ENCODE measurements at regions not wholly inside any gene's neighbourhood (a gene's known extent, or its start where the extent isn't known, plus 50 kb on each side); places are given as distances from the start of the nearest gene placed in this dataset.

DNA sequence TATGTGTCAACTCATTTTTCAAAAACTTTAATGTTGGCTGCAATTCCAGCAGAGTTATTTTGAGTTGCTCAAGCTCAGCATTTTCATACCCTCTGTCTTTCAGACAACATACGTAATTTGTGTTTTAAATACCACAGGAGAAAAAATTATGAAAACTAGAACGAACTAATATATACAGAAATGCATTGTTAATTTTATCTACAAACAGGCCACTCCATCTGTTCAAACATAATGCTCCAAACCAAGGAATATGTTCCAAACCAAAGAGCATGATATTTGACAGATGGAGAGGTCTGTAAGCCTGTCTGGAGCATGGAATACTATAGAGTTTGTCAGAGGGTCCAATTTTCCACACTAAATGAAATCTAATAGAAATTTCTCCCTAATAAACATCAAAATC is 536.2 kb upstream of the FSIP2 start:
- ATAC-seq (no peak), DNase-seq (ENCODE audit: low read depth in 1 of 2, low spot score in 1 of 2) (no peak), FAIRE-seq (no peak)
- no peaks in the 10 kb centered on the region for H3K9me3 ChIP-seq
- no peak overlapping the region for H3K4me3 ChIP-seq
- H3K4me2 ChIP-seq, result no peak overlapping the region
- ChIA-PET CTCF (no interaction called here), POLR2A (no interaction called here)
- 25% methylated on average over 2 of the region's 2 CpGs for WGBS (ENCODE audit: missing lambda C conversion rate)
- TF ChIP-seq CBX2 (IDR thresholded peaks at IDR 0.05; ENCODE audit: borderline replicate concordance, low read depth) (no peak), CEBPB (IDR thresholded peaks at IDR 0.05) (no peak), ZFP36 (IDR thresholded peaks at IDR 0.05; ENCODE audit: borderline replicate concordance, partially characterized antibody) (no peak), POLR2AphosphoS2 (conservative IDR thresholded peaks at IDR 0.05; ENCODE audit: low read length) (no peak), HOXA7 (CRISPR knock-in tag; IDR thresholded peaks at IDR 0.05) (no peak), HEYL (CRISPR knock-in tag; IDR thresholded peaks at IDR 0.05) (no peak), CHD4 (IDR thresholded peaks at IDR 0.05; ENCODE audit: borderline replicate concordance) (no peak), NFE2L2 (conservative IDR thresholded peaks at IDR 0.05; ENCODE audit: low read length) (no peak), ZC3H11A (IDR thresholded peaks at IDR 0.05) (no peak), FOXS1 (CRISPR knock-in tag; IDR thresholded peaks at IDR 0.05) (no peak), RNF2 (IDR thresholded peaks at IDR 0.05; ENCODE audit: borderline replicate concordance, low read depth) (no peak), MAZ (IDR thresholded peaks at IDR 0.05; ENCODE audit: borderline replicate concordance, low read depth, low read length) (no peak), NPAS2 (CRISPR knock-in tag; IDR thresholded peaks at IDR 0.05; ENCODE audit: borderline replicate concordance) (no peak), JUN (IDR thresholded peaks at IDR 0.05) (no peak)
- TF ChIP-seq, protein P1, sequence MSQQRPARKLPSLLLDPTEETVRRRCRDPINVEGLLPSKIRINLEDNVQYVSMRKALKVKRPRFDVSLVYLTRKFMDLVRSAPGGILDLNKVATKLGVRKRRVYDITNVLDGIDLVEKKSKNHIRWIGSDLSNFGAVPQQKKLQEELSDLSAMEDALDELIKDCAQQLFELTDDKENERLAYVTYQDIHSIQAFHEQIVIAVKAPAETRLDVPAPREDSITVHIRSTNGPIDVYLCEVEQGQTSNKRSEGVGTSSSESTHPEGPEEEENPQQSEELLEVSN (IDR thresholded peaks at IDR 0.05; ENCODE audit: borderline replicate concordance, low read depth), result no peak
- TF ChIP-seq, protein P2, sequence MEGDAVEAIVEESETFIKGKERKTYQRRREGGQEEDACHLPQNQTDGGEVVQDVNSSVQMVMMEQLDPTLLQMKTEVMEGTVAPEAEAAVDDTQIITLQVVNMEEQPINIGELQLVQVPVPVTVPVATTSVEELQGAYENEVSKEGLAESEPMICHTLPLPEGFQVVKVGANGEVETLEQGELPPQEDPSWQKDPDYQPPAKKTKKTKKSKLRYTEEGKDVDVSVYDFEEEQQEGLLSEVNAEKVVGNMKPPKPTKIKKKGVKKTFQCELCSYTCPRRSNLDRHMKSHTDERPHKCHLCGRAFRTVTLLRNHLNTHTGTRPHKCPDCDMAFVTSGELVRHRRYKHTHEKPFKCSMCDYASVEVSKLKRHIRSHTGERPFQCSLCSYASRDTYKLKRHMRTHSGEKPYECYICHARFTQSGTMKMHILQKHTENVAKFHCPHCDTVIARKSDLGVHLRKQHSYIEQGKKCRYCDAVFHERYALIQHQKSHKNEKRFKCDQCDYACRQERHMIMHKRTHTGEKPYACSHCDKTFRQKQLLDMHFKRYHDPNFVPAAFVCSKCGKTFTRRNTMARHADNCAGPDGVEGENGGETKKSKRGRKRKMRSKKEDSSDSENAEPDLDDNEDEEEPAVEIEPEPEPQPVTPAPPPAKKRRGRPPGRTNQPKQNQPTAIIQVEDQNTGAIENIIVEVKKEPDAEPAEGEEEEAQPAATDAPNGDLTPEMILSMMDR (IDR thresholded peaks at IDR 0.05), result no peak
- TF ChIP-seq, protein P3, sequence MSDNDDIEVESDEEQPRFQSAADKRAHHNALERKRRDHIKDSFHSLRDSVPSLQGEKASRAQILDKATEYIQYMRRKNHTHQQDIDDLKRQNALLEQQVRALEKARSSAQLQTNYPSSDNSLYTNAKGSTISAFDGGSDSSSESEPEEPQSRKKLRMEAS (IDR thresholded peaks at IDR 0.05), result no peak
- H3K27ac ChIP-seq, result no peak overlapping the region
- no peaks in the 10 kb centered on the region for H3K4me1 ChIP-seq

DNA sequence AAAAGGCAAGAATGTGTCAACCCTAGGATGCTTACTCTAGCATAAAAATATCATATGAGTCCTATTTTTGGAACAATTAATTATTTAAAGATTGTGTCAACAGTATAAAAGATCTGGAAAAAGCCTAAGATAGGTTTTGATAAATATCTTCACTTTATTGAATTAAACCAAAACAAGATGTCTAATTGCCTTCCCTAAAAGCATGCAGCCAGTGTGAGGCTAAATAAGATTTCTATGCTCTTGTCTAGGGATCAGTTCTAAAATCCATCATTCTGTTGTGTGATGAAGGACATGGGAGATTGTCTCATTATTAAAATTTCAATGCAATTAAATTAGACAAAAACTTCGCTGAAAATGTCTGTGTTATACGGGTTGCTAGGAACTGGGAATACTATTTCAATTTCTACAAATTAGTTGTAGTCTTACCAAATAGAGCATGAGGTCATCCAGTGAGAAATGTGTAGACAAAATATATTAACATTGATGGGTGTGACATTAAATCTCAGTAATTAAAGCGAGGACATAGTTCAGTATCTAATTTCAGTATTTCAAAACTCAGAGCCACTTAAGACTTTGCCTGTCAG is 535.6 kb upstream of the FSIP2 start:
- Histone ChIP-seq H3K9me3 (no peaks in the 10 kb centered on the region), H3K4me2 (no peak overlapping the region), H3K4me3 (no peak overlapping the region), H3K27ac (no peak overlapping the region), H3K4me1 (no peaks in the 10 kb centered on the region)
- ChIA-PET POLR2A (no interaction called here), CTCF (interaction anchor here (1.0 kb wide), 1 partner anchor 9 kb away, joined by 4 read pairs; no protein-coding TSS in a partner anchor)
- no peak for TF ChIP-seq HDAC2 (IDR thresholded peaks at IDR 0.05)
- TF ChIP-seq, protein P2 (IDR thresholded peaks at IDR 0.05), result no peak
- TF ChIP-seq ZC3H11A (IDR thresholded peaks at IDR 0.05), result no peak
- no peak for TF ChIP-seq KDM1A (IDR thresholded peaks at IDR 0.05; ENCODE audit: low read depth)
- no peak for TF ChIP-seq POLR2AphosphoS2 (conservative IDR thresholded peaks at IDR 0.05; ENCODE audit: low read length)
- no peak for TF ChIP-seq HEYL (CRISPR knock-in tag; IDR thresholded peaks at IDR 0.05)
- TF ChIP-seq FOSB (CRISPR knock-in tag; IDR thresholded peaks at IDR 0.05), result no peak
- no peak for TF ChIP-seq HOXA7 (CRISPR knock-in tag; IDR thresholded peaks at IDR 0.05)
- ATAC-seq (no peak), FAIRE-seq (no peak), DNase-seq (ENCODE audit: low read depth in 1 of 2, low spot score in 1 of 2) (no peak)
- WGBS (ENCODE audit: missing lambda C conversion rate), result 42% methylated on average over 3 of the region's 3 CpGs

Data from A549 (cell line).